KMS-11 (cell line): ENCODE measurements at regions not wholly inside any gene's neighbourhood (a gene's known extent, or its start where the extent isn't known, plus 50 kb on each side); places are given as distances from the start of the nearest gene placed in this dataset.

Source experiments
- H2AFZ ChIP-seq: fragments of 200-600 bp; sonication (generic); 2 replicates; pipeline ENCODE4 v1.6.1; 2016; ENCODE audit warnings: antibody characterized with exemption, mixed run types, low read depth
- H3K27ac ChIP-seq: fragments of 200-600 bp; sonication (generic); 2 replicates; pipeline ENCODE4 v1.6.1; 2016; ENCODE audit warnings: mild to moderate bottlenecking, mixed run types
- H3K27me3 ChIP-seq: fragments of 200-600 bp; sonication (generic); 2 replicates; pipeline ENCODE4 v1.6.1; 2017; ENCODE audit warnings: mild to moderate bottlenecking, low read depth, mixed run types, moderate library complexity; ENCODE audit not compliant: insufficient read depth
- H3K36me3 ChIP-seq: fragments of 200-600 bp; sonication (generic); 2 replicates; pipeline ENCODE4 v1.6.1; 2017; ENCODE audit warnings: mild to moderate bottlenecking, mixed run types; ENCODE audit not compliant: insufficient read depth
- H3K4me1 ChIP-seq: fragments of 200-600 bp; sonication (generic); 2 replicates; pipeline ENCODE4 v1.6.1; 2016; ENCODE audit warnings: mild to moderate bottlenecking, low read depth, mixed run types; ENCODE audit not compliant: poor library complexity, severe bottlenecking
- H3K4me2 ChIP-seq: fragments of 200-600 bp; sonication (generic); 2 replicates; pipeline ENCODE4 v1.7.0; 2016; ENCODE audit warnings: mild to moderate bottlenecking, mixed run types
- H3K4me3 ChIP-seq: fragments of 200-600 bp; sonication (generic); IDR thresholded peaks from 2 replicates; pipeline ENCODE4 v1.6.1; 2017; ENCODE audit warnings: low read depth, low read length, mixed read lengths; ENCODE audit not compliant: insufficient read depth
- H3K79me2 ChIP-seq: fragments of 200-600 bp; sonication (generic); 2 replicates; pipeline ENCODE4 v1.6.1; 2016; ENCODE audit warnings: low read depth, mixed run types; ENCODE audit not compliant: insufficient read depth
- H3K9ac ChIP-seq: fragments of 200-600 bp; sonication (generic); 2 replicates; pipeline ENCODE4 v1.6.1; 2016; ENCODE audit warnings: mild to moderate bottlenecking, mixed run types
- H4K20me1 ChIP-seq: fragments of 200-600 bp; sonication (generic); 2 replicates; pipeline ENCODE4 v1.6.1; 2016; ENCODE audit warnings: mild to moderate bottlenecking, mixed run types; ENCODE audit not compliant: insufficient read depth
- TF ChIP-seq, protein P1 (sequence below): fragments of 200-600 bp; sonication (generic); conservative IDR thresholded peaks from 2 replicates; pipeline ENCODE4 v1.6.1; 2017; ENCODE audit warnings: low read depth, mild to moderate bottlenecking, antibody characterized with exemption, low read length, moderate library complexity, mixed read lengths

DNA sequence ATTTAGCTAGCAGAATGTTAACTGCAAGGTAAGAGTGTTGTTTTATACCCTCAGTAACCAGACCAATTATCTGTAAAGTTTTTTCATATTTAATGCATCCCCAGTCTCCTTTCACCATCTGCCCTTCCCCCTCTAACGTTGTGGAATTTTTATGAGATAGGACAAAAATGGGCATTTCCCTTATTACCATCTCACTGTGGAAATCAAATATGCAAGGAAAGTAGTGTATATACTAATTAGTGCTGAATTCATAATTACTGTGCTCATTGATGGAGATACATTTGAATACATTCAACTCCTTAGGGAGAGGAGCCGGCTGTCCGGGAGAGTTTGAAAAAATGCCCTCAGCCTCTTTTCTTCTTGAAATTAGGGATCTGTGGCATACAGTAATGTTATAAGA lies 423.4 kb upstream of the MGMT start:
- no peaks in the 10 kb centered on the region for H3K4me1 ChIP-seq
- TF ChIP-seq, protein P1, sequence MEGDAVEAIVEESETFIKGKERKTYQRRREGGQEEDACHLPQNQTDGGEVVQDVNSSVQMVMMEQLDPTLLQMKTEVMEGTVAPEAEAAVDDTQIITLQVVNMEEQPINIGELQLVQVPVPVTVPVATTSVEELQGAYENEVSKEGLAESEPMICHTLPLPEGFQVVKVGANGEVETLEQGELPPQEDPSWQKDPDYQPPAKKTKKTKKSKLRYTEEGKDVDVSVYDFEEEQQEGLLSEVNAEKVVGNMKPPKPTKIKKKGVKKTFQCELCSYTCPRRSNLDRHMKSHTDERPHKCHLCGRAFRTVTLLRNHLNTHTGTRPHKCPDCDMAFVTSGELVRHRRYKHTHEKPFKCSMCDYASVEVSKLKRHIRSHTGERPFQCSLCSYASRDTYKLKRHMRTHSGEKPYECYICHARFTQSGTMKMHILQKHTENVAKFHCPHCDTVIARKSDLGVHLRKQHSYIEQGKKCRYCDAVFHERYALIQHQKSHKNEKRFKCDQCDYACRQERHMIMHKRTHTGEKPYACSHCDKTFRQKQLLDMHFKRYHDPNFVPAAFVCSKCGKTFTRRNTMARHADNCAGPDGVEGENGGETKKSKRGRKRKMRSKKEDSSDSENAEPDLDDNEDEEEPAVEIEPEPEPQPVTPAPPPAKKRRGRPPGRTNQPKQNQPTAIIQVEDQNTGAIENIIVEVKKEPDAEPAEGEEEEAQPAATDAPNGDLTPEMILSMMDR: no peak
- no peaks in the 10 kb centered on the region for H3K36me3 ChIP-seq
- H3K4me3 ChIP-seq: no peak overlapping the region
- H3K4me2 ChIP-seq: no peak overlapping the region
- no peak overlapping the region for H2AFZ ChIP-seq
- H4K20me1 ChIP-seq: no peaks in the 10 kb centered on the region
- H3K27me3 ChIP-seq: no peaks in the 10 kb centered on the region
- H3K9ac ChIP-seq: no peak overlapping the region
- no peak overlapping the region for H3K27ac ChIP-seq
- H3K79me2 ChIP-seq: no peaks in the 10 kb centered on the region

DNA sequence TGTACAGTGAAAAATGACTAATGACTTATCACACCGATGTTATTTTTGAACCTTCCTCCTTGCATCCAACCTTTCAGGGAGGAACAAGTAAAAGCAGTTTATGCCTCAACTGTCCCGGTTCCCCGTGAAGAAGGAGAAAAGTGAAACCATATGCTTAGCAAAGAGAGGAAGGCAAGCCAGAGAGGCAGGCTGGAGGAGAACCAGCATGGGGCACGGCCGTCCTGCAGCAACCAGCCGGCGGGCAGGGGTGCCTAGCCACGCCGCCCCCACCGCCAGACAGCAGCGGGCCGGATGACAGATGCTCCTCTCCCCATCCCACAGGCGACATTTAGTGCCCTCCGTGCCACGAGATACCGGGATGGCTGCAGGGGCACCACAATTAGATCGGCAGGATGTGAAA lies 421.4 kb upstream of the MGMT start:
- Histone ChIP-seq H3K9ac (no peak overlapping the region), H3K27ac (no peak overlapping the region), H3K27me3 (no peaks in the 10 kb centered on the region), H4K20me1 (no peaks in the 10 kb centered on the region), H3K36me3 (no peaks in the 10 kb centered on the region), H3K4me3 (no peak overlapping the region), H2AFZ (no peak overlapping the region), H3K4me1 (no peaks in the 10 kb centered on the region), H3K4me2 (no peak overlapping the region), H3K79me2 (no peaks in the 10 kb centered on the region)
- TF ChIP-seq, protein P1: no peak

DNA sequence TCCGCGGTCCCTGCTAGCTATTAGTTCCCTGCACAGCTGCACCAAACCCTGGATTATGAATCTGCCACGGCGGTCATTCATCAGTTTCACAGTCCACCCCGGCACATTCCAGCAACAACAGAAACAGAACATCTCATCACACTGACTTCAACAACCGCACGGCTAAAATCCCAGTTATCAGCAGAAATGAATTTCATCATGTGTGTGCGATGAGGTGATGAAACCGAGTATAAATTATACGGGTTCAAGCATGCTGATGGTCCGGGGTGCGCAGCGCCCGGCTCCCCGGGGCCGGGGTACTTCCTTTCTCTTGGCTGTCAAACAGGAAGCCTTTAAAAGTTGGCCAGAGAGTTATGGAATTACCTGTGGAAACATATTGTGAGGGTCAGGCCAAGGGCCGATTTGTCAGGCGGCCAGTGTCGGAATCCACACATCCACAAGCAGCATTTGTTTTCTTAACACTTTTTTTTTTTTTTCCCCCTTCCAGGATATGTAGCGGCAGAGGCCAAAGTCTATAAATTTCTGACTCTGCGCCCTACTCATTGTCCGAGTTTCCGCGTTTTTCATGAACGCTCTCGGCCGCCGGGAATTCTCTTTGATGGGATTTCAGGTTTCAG lies 420.9 kb upstream of the MGMT start:
- no peaks in the 10 kb centered on the region for H3K79me2 ChIP-seq
- H3K36me3 ChIP-seq: no peaks in the 10 kb centered on the region
- H2AFZ ChIP-seq: no peak overlapping the region
- TF ChIP-seq, protein P1: no peak
- H4K20me1 ChIP-seq: no peaks in the 10 kb centered on the region
- no peak overlapping the region for H3K27ac ChIP-seq
- H3K4me1 ChIP-seq: no peaks in the 10 kb centered on the region
- no peak overlapping the region for H3K9ac ChIP-seq
- no peak overlapping the region for H3K4me3 ChIP-seq
- no peaks in the 10 kb centered on the region for H3K27me3 ChIP-seq
- H3K4me2 ChIP-seq: no peak overlapping the region

DNA sequence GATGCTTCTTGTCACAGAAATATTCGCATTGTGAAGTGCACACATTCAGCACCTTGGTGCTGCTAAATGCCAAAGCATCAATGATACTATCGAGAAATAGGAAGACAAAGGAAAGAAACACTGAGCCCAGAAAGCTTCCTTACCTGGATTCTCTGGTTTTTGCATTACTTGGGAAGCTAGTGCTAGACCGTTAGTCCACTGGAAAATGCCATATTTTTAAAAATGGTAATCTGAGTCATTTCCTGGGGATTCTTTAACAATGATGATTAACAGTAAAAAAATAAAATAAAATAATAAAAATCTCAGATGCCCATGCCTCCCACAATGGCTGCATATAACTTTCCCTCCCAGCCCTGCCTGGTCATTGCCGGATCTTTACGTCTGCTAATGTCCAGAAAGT lies 420.1 kb upstream of the MGMT start:
- H3K4me2 ChIP-seq: no peak overlapping the region
- no peaks in the 10 kb centered on the region for H3K27me3 ChIP-seq
- no peak overlapping the region for H2AFZ ChIP-seq
- H3K79me2 ChIP-seq: no peaks in the 10 kb centered on the region
- no peaks in the 10 kb centered on the region for H3K36me3 ChIP-seq
- no peaks in the 10 kb centered on the region for H4K20me1 ChIP-seq
- H3K27ac ChIP-seq: no peak overlapping the region
- TF ChIP-seq, protein P1: no peak
- H3K4me1 ChIP-seq: no peaks in the 10 kb centered on the region
- H3K4me3 ChIP-seq: no peak overlapping the region
- H3K9ac ChIP-seq: no peak overlapping the region
